Stomach (tissue), 4 donors: ENCODE measurements at regions not wholly inside any gene's neighbourhood (a gene's known extent, or its start where the extent isn't known, plus 50 kb on each side); places are given as distances from the start of the nearest gene placed in this dataset.

ENCODE experiments used
- POLR2A ChIP-seq, 4 donors: fragments of 450-650 bp; IDR thresholded peaks; one replicate each; pipeline ENCODE4 v1.6.1; 2016; ENCODE audit warnings: antibody characterized with exemption in 4 of 4, control low read depth in 2 of 4, mild to moderate bottlenecking in 1 of 4, moderate library complexity in 1 of 4
- POLR2AphosphoS5 ChIP-seq, 3 donors: sonication (generic); formaldehyde crosslinking; IDR thresholded peaks; one replicate each; pipeline ENCODE4 v1.6.1; 2016; ENCODE audit warnings: antibody characterized with exemption in 3 of 3
- TF ChIP-seq, protein P1 (sequence below), 7 experiments: fragments of 450-650 bp in 4 of 7; fragments of 200-600 bp in 3 of 7; sonication (generic) in 3 of 7; IDR thresholded peaks; one replicate each; pipeline ENCODE4 v1.5.1; 2016 to 2019; ENCODE audit warnings: antibody characterized with exemption in 7 of 7, control low read depth in 2 of 7, mild to moderate bottlenecking in 1 of 7

GRCh38 chr4:119781044-119781443 is 152.4 kb upstream of the PDE5A start:
- TF ChIP-seq, protein P1, sequence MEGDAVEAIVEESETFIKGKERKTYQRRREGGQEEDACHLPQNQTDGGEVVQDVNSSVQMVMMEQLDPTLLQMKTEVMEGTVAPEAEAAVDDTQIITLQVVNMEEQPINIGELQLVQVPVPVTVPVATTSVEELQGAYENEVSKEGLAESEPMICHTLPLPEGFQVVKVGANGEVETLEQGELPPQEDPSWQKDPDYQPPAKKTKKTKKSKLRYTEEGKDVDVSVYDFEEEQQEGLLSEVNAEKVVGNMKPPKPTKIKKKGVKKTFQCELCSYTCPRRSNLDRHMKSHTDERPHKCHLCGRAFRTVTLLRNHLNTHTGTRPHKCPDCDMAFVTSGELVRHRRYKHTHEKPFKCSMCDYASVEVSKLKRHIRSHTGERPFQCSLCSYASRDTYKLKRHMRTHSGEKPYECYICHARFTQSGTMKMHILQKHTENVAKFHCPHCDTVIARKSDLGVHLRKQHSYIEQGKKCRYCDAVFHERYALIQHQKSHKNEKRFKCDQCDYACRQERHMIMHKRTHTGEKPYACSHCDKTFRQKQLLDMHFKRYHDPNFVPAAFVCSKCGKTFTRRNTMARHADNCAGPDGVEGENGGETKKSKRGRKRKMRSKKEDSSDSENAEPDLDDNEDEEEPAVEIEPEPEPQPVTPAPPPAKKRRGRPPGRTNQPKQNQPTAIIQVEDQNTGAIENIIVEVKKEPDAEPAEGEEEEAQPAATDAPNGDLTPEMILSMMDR (IDR thresholded peaks at IDR 0.05), result no peak
- TF ChIP-seq POLR2A (IDR thresholded peaks at IDR 0.05), result no peak
- TF ChIP-seq POLR2AphosphoS5 (IDR thresholded peaks at IDR 0.05), result no peak
